ENCODE measurements at regions not wholly inside any gene's neighbourhood (a gene's known extent, or its start where the extent isn't known, plus 50 kb on each side); places are given as distances from the start of the nearest gene placed in this dataset.

DNA sequence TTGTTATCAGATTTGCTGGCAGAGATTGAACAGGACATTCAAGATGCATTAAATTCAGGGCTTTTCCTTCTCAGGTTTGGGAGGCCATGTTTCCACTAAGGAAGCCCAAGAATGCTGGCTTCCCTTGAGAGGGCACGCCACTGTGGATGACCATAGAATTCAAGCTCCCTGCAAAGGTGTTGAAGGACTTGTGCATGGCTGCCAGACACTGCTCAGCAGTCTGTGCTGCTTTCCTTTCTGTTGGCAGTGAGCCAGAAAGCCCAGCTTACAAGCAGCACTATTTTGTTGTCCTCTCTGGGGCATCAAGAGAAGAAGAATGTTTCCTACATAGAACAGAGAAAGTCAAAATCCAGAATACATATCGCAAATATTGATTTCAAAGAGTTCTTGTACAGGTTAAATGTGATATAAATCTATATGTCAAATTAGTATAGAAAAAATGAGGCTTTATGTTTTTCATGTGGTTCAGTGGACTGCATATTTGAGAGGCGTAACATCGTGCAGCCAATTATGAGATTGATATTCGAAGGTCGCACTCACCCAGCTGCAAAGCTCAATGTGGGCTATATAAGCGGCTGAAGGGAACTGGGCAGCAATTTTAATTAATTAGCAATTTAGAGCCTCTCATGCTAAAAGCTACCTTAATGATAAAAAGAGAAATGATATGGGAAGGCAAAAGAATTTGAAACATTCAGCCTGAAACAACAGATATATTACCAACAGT lies 103.1 kb upstream of the ISL1 start:
- no peak for DNase-seq

DNA sequence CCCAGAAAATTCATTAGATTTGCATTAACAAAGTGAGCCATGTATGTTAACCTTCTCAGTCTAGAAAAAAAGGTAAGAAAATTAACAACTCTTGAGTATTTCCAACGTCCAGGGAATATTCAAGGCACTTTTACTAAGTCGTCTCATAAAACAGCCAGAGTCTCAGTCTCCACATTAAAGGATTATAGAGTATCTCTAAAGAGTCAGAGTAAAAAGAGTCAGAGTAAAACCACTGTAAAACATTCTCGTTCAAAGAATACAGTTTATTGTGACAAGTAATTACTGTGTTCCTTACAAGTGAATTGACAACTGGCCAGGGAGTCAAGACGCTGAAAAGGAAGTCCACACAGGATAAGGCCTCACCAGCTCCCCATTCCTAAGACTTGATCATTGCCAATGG lies 97.2 kb upstream of the ISL1 start:
- DNase-seq: no peak

GRCh38 chr5:51302343-51302742 lies 80.9 kb upstream of the ISL1 start:
- DNase-seq: no peak

DNA sequence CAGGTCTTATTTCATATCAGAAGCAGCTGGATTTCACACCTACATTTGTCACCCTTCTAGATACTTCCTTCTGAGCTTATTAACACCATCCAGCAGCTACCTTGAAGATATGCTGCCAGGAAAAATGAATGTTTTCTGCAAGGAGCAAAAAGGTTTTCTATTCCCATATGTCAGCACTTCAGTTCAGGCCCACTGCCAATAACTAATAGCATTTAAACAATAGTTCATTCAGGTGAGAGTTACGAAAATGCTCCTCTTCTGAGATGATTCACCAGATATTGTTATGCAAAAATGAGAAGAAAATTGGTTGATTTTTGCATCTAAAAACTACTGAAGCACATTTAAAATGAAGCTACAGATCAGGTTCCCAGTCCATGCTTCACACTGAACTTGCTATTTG lies 56.4 kb upstream of the ISL1 start:
- no peak for DNase-seq
